GM21786 (cell line): ENCODE measurements at regions not wholly inside any gene's neighbourhood (a gene's known extent, or its start where the extent isn't known, plus 50 kb on each side); places are given as distances from the start of the nearest gene placed in this dataset.
"Not testable (repeated sequence)": the region's sequence is repeated elsewhere in the genome, so short reads cannot be mapped to it uniquely, and the experiment has no call there.

ENCODE experiments used
- ATAC-seq: cut with Tn5 transposase; IDR thresholded peaks from one replicate; pipeline ENCODE4 v1.9.1; 2021; ENCODE audit not compliant: unreplicated experiment

DNA sequence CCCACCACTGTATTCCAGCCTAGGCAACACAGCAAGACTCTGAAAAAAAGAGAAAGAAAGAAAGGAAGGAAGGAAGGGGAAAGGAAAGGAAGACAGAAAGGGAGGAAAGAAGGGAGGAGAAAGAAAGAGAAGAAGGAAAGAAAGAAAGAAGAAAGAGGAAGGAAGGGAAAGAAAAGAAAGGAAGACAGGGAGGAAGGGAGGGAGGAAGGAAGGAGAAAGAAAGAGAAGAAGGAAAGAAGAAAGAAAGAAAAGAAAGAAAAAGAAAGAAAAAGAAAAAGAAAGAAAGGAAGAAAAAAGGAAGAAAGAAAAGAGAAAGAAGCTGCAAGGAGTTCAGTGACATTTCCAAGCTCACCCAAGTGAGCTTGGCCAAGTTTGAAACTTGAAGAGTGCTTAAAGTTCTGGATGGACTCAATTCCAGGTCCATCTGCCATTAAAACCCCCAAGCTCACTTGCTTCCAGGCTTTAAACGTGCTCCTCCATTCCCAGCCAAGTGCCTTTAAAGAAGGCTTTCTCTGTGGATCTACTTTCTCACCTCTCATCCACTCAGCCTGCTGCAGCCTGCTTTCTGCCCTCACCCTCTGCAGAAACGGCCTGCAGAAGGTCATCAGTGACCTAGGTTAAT lies 101.5 kb downstream of the VCPKMT start:
- ATAC-seq, result no peak

DNA sequence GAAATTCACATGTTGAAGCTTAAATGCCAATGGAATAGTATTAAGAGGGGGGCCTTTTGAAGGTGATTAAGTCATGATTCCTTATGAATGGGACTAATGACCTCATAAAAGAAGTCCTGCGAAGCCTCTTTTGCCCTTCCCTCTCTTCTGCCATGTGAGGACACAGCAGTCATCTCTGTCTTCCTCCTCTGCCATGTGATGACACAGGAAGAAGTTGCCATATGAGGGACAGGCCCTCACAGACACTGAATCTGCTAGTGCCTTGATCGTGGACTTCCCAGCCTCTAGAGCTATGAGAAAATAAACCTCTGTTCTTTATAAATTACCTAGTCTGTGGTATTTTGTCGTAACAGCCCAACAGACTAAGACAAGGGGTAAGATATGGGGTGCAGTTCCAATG lies 100.7 kb downstream of the VCPKMT start:
- ATAC-seq, result no peak

DNA sequence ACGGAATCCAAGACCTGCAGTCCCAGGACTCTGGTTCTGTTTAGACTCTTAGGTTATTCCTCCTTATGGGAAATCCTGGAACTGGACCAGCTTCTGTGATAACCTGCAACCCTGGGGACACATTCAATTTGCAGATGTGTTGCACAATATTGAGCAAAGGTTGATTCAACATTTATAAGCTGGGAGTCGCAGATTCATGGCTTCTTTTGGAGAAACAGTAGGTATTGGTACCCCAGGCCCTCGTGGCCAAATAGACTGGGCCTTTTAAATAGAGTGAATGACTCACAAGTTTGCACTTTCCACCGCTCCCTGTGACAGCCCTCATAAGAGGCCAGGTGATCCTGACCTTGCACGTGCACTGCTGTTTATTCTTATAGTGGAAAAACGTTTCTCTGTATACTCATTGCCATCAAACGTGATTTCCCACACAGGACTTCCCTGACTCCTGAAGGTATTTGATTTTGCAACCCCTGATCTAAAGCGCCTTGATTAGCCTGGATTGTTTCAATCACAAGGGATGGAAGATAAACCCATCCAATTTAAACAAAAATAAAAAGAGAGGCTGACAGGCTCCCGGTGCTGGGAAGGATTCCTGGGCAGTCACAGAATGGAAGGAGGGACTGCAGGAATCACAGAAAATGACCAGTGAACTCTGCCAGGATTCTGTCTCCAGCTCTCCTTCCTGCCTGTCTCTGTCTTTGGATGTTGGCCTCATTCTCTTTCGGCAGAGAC lies 98.0 kb downstream of the VCPKMT start:
- no peak for ATAC-seq

- no peak for ATAC-seq
Measured at GRCh38 chr14:50018933-50019210, 97.5 kb downstream of the VCPKMT start.

DNA sequence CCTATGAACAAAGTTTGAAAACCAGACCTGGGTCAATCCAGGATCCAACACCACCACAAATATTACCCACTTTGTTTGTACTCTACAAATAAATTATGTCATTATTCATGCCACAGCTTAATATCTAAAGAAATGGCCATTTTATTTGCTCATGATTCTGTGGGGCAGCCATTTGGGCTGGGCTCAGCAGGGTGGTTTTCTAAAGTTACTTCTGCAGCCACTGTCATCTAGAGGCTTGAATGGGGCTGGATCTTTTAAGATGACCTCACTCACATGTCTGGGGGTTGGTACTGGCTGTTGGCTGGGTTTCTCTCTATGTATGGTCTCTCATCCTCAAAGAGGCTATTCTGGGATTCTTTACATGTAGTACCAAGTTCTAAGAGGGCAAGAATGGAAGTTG lies 96.2 kb downstream of the VCPKMT start:
- ATAC-seq, result no peak

- ATAC-seq, result no peak
Measured at GRCh38 chr14:50020799-50021198, 95.6 kb downstream of the VCPKMT start.

DNA sequence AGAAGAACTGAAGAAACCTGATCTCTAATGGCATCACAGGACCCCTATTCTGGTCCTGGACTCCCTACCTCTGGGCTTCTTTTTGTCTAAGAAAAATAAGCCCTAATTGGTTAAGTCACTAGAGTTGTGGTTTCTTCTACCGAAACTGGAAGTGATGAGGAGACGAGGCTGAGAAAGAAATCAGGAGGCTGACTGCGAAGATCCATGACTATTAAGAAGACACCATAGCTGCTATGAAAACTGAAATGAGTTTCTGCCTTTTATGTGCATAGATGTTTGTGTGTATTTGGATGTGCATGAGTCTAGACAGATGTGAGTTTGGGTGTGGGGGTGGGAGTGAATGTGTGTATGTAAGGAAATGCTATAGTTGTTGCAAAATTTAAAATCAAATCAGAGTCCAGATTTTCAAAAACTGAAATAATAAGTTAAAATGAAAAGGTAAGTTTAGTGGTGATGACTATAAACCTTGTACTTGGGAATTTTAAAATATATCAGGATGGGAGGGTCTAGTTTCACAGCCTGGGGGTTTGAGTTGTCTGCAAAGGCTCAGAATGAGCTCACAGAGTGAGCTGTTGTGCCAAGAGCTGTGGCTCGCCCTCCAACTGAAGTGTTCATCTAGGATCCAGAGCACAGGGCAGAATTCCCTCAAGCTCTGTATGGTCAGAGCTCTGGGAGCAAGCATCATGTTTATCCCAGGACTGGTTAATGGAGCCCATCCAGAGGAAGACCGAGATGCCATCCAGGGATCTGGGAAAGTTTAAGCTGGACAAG lies 94.9 kb downstream of the VCPKMT start:
- no peak for ATAC-seq

DNA sequence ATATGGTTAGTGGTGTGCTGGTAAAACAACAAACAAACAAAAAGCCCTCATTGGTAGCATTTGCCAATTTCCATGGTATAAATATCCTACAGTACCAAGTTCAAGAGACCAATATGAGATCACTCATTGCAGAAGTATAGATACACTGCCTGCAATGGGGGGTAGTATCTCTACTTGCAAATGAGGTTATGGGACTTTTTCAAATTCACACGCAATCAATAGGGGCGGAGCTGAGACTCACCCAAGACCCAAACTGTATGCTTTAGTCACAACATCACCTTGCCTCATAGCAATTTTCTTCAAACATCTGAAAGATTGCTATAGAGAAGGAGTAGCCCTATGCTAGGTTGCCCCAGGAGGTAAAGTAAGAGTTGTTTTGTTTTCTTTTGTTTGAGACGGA lies 93.7 kb downstream of the VCPKMT start:
- no peak for ATAC-seq

- ATAC-seq, result no peak
Measured at GRCh38 chr14:50023671-50024490, 92.5 kb downstream of the VCPKMT start.

- no peak for ATAC-seq
Measured at GRCh38 chr14:50025073-50025472, 91.3 kb downstream of the VCPKMT start.

GRCh38 chr14:50025776-50026175 lies 90.6 kb downstream of the VCPKMT start:
- no peak for ATAC-seq

- no peak for ATAC-seq
Measured at GRCh38 chr14:50026396-50026795, 90.0 kb downstream of the VCPKMT start.

GRCh38 chr14:50027816-50028215 lies 88.6 kb downstream of the VCPKMT start:
- no peak for ATAC-seq

- no peak for ATAC-seq
Measured at GRCh38 chr14:50028458-50028857, 87.9 kb downstream of the VCPKMT start.

DNA sequence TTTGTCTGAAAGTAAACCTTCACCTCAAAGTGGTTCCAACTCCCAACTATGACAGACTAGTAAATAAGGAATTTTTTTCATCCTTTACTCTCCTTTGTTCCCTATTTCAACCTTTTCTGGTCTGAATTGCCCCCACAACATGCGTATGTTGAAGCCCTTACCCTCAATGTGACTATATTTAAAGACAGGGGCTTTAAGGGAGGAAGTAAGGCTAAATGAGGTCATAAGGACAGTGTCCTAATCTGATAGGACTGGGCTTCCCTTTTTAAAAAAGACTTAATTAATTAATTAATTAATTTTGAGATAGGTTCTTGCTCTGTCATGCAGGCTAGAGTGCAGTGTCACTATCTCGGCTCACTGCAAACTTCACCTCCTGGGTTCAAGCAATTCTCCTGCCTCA lies 86.3 kb downstream of the VCPKMT start:
- ATAC-seq, result no peak

DNA sequence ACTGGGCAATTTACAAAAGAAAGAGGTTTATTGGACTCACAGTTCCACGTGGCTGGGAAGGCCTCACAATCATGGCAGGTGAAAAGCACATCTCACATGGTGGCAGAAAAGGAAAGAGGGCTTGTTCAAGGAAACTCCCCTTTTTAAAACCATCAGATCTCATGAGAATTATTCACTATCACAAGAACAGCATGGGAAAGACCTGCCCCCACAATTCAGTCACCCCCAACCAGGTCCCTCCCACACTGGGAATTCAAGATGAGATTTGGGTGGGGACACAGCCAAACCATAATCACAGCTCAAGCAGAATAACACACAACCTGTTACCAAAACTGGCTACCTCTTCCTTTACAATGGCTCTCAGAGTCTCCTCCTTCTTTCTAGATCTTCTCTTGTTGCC lies 85.5 kb downstream of the VCPKMT start:
- ATAC-seq, result not testable (repeated sequence)

- no peak for ATAC-seq
Measured at GRCh38 chr14:50031602-50032313, 84.6 kb downstream of the VCPKMT start.

DNA sequence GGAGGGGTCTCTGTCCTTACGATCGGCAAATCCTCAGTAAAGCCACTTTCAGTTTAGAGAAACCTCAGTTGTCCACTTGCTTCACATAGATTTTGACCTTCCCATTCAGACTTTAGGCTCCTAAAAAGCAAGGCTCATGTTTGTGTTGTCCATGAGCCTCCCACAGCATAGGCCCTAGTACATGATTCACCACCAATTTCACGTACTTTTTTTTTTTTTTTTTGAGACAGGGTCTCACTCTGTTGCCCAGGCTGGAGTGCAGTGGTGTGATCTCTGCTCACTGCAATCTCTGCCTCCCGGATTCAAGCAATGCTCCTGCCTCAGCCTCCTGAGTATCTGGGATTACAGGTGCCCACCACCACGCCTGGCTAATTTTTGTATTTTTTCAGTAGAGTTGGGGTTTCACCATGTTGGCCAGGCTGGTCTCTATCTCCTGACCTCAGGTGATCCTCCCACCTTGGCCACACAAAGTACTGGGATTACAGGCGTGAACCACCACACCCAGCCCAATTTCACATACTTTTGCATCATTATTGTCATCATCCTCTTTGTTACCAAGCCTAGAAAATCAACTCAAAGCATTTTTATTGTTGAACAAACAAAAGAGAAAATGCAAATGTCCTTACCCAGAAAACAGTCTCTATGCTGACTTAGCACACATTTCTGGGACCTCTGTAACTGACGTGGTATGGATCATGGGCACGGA lies 83.8 kb downstream of the VCPKMT start:
- not testable (repeated sequence) for ATAC-seq

GRCh38 chr14:50035214-50035613 lies 81.2 kb downstream of the VCPKMT start:
- ATAC-seq, result no peak

DNA sequence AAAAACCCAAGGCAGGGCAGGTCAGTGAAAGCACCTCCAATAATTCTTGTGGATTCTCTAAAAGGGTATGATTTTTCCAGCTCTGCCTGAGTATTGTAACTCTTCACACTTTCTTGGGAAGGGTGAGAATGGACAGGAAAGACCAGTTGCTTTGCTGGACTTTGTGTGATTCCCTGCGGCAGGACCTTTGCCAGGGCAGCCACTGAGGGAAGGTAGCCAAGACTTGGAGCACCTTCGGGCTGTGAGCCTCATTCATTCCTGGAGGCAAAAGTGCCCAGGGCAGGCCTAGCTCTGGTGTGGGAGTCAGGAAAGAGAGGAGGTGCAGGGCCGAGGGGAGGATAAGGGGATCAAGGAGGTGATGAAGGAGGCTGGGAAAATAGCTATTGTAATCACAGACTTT lies 80.2 kb downstream of the VCPKMT start:
- no peak for ATAC-seq
